ENCODE measurements at regions not wholly inside any gene's neighbourhood (a gene's known extent, or its start where the extent isn't known, plus 50 kb on each side); places are given as distances from the start of the nearest gene placed in this dataset.
"Not testable (repeated sequence)": the region's sequence is repeated elsewhere in the genome, so short reads cannot be mapped to it uniquely, and the experiment has no call there.

DNA sequence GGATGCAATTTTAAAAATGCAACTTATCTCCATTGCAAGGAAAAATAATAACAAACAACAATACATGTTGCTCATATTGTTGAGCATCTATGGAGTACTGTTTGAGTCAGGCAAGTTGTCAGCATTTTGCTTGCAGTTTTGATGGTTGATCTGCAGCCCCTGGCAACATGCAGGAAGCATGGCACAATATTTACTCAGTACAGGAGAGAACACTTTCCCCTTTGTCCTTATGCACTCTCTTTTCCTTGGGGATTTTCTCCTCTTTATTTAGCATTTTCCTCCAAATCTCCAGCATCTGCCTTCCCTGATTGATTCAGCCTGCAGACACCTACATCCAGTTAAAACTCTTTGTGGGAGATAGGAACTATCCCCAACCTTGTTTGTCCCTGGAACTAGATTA, 620.5 kb upstream of the LRRN3 start:
- TF ChIP-seq, protein P1, sequence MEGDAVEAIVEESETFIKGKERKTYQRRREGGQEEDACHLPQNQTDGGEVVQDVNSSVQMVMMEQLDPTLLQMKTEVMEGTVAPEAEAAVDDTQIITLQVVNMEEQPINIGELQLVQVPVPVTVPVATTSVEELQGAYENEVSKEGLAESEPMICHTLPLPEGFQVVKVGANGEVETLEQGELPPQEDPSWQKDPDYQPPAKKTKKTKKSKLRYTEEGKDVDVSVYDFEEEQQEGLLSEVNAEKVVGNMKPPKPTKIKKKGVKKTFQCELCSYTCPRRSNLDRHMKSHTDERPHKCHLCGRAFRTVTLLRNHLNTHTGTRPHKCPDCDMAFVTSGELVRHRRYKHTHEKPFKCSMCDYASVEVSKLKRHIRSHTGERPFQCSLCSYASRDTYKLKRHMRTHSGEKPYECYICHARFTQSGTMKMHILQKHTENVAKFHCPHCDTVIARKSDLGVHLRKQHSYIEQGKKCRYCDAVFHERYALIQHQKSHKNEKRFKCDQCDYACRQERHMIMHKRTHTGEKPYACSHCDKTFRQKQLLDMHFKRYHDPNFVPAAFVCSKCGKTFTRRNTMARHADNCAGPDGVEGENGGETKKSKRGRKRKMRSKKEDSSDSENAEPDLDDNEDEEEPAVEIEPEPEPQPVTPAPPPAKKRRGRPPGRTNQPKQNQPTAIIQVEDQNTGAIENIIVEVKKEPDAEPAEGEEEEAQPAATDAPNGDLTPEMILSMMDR (conservative IDR thresholded peaks at IDR 0.05; ENCODE audit: low read depth, low read length): no peak
- DNase-seq (ENCODE audit: low read depth): no peak
- no peak overlapping the region for H3K4me3 ChIP-seq (ENCODE audit: low read depth, low read length)

DNA sequence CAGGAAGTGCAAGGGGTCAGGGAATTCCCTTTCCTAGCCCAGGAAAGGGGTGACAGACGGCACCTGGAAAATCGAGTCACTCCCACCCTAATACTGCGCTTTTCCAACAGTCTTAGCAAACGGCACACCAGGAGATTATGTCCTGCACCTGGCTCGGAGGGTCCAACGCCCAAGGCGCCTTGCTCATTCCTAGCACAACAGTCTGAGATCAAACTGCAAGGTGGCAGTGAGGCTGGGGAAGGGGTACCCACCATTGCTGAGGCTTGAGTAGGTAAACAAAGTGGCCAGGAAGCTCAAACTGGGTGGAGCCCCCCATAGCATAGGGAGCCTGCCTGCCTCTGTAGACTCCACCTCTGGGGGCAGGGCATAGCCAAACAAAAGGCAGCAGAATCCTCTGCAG, 618.5 kb upstream of the LRRN3 start:
- not testable (repeated sequence) for DNase-seq (ENCODE audit: low read depth); H3K4me3 ChIP-seq (ENCODE audit: low read depth, low read length)

DNA sequence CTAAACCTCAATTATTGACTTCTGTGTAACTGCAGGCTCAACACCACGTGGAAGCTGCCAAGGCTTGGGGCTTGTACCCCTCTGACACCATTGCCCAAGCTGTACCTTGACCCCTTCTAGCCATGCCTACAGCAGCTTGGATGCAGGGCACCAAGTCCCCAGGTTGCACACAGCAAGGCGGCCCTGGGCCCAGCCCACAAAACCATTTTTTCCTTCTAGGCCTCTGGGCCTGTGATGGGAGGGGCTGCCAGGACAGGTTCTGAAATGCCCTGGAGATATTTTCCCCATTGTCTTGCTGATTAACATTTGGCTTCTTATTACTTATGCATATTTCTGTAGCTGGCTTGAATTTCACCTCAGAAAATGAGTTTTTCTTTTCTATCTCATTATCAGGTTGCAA, 610.0 kb upstream of the LRRN3 start:
- no peak overlapping the region for H3K4me3 ChIP-seq (ENCODE audit: low read depth, low read length)
- no peak for DNase-seq (ENCODE audit: low read depth)
- TF ChIP-seq, protein P1 (conservative IDR thresholded peaks at IDR 0.05; ENCODE audit: low read depth, low read length): no peak

DNA sequence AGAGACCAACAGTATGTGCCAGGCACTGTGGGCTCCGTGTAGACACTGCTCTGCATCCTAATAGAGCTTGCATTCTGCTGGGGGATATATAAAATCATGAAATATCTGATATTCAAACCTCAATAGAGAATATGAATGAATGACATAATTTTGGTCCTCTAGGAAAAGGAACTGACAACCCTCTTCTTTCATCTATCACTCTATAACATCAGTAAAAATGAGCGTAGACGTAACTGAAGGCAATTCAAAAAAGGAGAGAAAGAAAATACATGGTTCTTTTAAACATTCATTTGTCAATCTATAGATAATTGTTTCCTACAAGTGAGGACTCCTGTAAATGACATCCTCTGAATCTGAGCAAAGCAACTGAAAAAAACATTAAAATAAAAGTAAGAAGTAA, 607.4 kb upstream of the LRRN3 start:
- no peak overlapping the region for H3K4me3 ChIP-seq (ENCODE audit: low read depth, low read length)

DNA sequence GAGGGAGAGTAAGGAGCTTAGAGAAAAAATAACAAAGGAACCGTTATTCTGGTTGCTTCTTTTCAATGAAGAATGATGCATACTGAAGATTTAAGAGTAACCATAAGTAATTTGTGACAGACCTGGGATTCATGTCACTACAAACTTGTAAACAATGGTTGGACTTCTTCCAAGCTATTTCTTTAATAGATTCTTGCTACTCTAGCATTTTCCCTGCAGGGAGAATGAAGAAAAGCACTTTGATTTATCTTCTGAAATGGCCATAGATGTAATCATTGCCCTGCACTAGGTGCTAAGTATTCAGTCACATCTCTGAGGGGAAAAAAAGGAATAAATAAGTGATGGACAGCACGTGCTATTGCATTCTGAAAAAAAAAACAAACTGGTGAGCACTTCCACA, 606.6 kb upstream of the LRRN3 start:
- DNase-seq (ENCODE audit: low read depth): no peak
- TF ChIP-seq, protein P1 (conservative IDR thresholded peaks at IDR 0.05; ENCODE audit: low read depth, low read length): no peak
- H3K4me3 ChIP-seq (ENCODE audit: low read depth, low read length): no peak overlapping the region

More for the DNA sequence above, 607.4 kb upstream of the LRRN3 start:
- TF ChIP-seq, protein P1 (conservative IDR thresholded peaks at IDR 0.05; ENCODE audit: low read depth, low read length): no peak
- no peak for DNase-seq (ENCODE audit: low read depth)

DNA sequence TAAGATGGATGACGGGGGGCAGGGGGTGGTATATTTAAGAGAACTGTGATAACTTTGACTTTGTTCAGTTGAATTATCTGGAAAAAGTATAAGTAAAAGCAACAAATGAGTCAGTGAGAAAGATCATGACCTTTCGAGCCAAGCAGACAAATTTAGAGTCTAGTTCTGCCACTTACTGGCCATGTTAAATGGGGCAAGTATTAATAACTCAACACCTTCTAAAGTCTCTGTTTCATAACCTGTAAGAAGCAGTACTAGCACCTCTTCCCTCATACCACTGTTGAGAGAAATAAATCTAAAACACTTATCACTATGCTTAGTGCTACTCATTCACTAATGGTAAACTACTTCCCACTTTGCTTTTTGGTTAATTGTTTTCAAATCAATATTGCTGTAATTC, 604.4 kb upstream of the LRRN3 start:
- no peak for DNase-seq (ENCODE audit: low read depth)
- TF ChIP-seq, protein P1 (conservative IDR thresholded peaks at IDR 0.05; ENCODE audit: low read depth, low read length): no peak
- H3K4me3 ChIP-seq (ENCODE audit: low read depth, low read length): no peak overlapping the region

DNA sequence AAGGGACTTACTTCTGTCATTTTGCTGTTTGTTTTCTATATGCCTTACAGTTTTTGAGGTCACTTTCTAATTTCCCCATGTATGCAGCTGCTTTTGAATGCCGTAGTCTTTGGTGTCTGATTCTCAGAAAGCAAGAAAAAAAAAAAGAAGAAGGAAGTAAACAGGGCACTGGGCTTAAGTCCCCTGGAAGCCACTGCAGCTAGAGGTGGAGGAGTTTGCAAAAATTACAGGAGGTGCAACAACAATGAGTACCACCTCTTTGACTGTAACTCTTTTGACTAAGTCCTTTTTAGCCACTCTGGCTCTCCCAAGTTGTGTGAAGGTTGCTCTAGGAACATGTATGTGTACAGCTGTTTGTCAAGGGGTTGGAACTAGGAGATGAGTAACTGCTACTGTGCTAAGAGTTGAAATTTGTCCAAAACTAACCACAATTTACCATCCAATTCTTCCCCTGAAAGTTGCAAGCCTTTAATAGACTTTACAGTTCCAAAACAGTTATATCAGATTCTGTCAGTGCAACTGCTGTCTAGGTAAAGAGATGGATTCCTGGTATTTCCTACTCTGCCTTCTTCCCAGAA, 588.0 kb upstream of the LRRN3 start:
- peak; percentile 65 for DNase-seq (ENCODE audit: low read depth)
- TF ChIP-seq, protein P1 (conservative IDR thresholded peaks at IDR 0.05; ENCODE audit: low read depth, low read length): no peak
- H3K4me3 ChIP-seq (ENCODE audit: low read depth, low read length): no peak overlapping the region
